ENCODE measurements at regions not wholly inside any gene's neighbourhood (a gene's known extent, or its start where the extent isn't known, plus 50 kb on each side); places are given as distances from the start of the nearest gene placed in this dataset.
"Not testable (repeated sequence)": the region's sequence is repeated elsewhere in the genome, so short reads cannot be mapped to it uniquely, and the experiment has no call there.

GRCh38 chr12:33628087-33628486, 188.5 kb upstream of the SYT10 start:
- Mint-ChIP-seq H3K27ac (ENCODE audit: unreplicated experiment) (no peak overlapping the region), H3K4me3 (ENCODE audit: unreplicated experiment) (no peak overlapping the region), H3K36me3 (ENCODE audit: low read depth, unreplicated experiment) (no peaks in the 10 kb centered on the region), H3K9me3 (ENCODE audit: unreplicated experiment) (no peaks in the 10 kb centered on the region), H3K4me1 (ENCODE audit: low read depth, unreplicated experiment) (no peaks in the 10 kb centered on the region), H3K27me3 (ENCODE audit: low read depth, unreplicated experiment) (no peaks in the 10 kb centered on the region)
- no peak overlapping the region for H3K4me2 ChIP-seq (ENCODE audit: low read length)
- FAIRE-seq: no peak
- H4K20me1 ChIP-seq (ENCODE audit: insufficient read depth, low read length): no peaks in the 10 kb centered on the region
- no peak overlapping the region for H3K4me3 ChIP-seq (ENCODE audit: insufficient read depth, low read depth, low read length)
- TF ChIP-seq EZH2 (IDR thresholded peaks at IDR 0.05; ENCODE audit: insufficient read depth, low read length) (no peak), CTCF (IDR thresholded peaks at IDR 0.05; ENCODE audit: insufficient read depth, low read depth, low read length) (no peak)
- H3K4me1 ChIP-seq (ENCODE audit: insufficient read depth, low read length): no peaks in the 10 kb centered on the region
- no peaks in the 10 kb centered on the region for H3K36me3 ChIP-seq (ENCODE audit: insufficient read depth, low read length)
- DNase-seq (ENCODE audit: low read depth): no peak
- no peak overlapping the region for H3K9ac ChIP-seq (ENCODE audit: low read length)
- H3K79me2 ChIP-seq (ENCODE audit: insufficient read depth, low read length): no peaks in the 10 kb centered on the region
- H3K9me3 ChIP-seq (ENCODE audit: insufficient read depth, low read depth, low read length): no peaks in the 10 kb centered on the region
- H3K27ac ChIP-seq (ENCODE audit: low read depth, low read length): no peak overlapping the region
- no peak overlapping the region for H2AFZ ChIP-seq (ENCODE audit: low read depth, low read length)
- H3K27me3 ChIP-seq (ENCODE audit: insufficient read depth, low read length): no peaks in the 10 kb centered on the region

GRCh38 chr12:33634544-33634943, 194.9 kb upstream of the SYT10 start:
- Mint-ChIP-seq H3K4me1 (ENCODE audit: low read depth, unreplicated experiment) (peaks cover 3% of the 10 kb centered on the region), H3K4me3 (ENCODE audit: unreplicated experiment) (no peak overlapping the region), H3K27me3 (ENCODE audit: low read depth, unreplicated experiment) (no peaks in the 10 kb centered on the region), H3K9me3 (ENCODE audit: unreplicated experiment) (peaks cover 3% of the 10 kb centered on the region), H3K36me3 (ENCODE audit: low read depth, unreplicated experiment) (no peaks in the 10 kb centered on the region), H3K27ac (ENCODE audit: unreplicated experiment) (no peak overlapping the region)
- Histone ChIP-seq H3K4me1 (ENCODE audit: insufficient read depth, low read length) (no peaks in the 10 kb centered on the region), H3K79me2 (ENCODE audit: insufficient read depth, low read length) (no peaks in the 10 kb centered on the region), H3K9ac (ENCODE audit: low read length) (no peak overlapping the region), H3K9me3 (ENCODE audit: insufficient read depth, low read depth, low read length) (no peaks in the 10 kb centered on the region), H3K4me2 (ENCODE audit: low read length) (no peak overlapping the region), H3K4me3 (ENCODE audit: insufficient read depth, low read depth, low read length) (no peak overlapping the region), H4K20me1 (ENCODE audit: insufficient read depth, low read length) (no peaks in the 10 kb centered on the region), H2AFZ (ENCODE audit: low read depth, low read length) (no peak overlapping the region), H3K27me3 (ENCODE audit: insufficient read depth, low read length) (no peaks in the 10 kb centered on the region), H3K36me3 (ENCODE audit: insufficient read depth, low read length) (no peaks in the 10 kb centered on the region), H3K27ac (ENCODE audit: low read depth, low read length) (no peak overlapping the region)
- FAIRE-seq (no peak), DNase-seq (ENCODE audit: low read depth) (no peak)
- TF ChIP-seq CTCF (IDR thresholded peaks at IDR 0.05; ENCODE audit: insufficient read depth, low read depth, low read length): no peak
- no peak for TF ChIP-seq EZH2 (IDR thresholded peaks at IDR 0.05; ENCODE audit: insufficient read depth, low read length)

GRCh38 chr12:33636930-33637329, 197.3 kb upstream of the SYT10 start:
- not testable (repeated sequence) for H4K20me1 ChIP-seq (ENCODE audit: insufficient read depth, low read length); H3K9ac ChIP-seq (ENCODE audit: low read length); H3K4me3 ChIP-seq (ENCODE audit: insufficient read depth, low read depth, low read length); H3K36me3 Mint-ChIP-seq (ENCODE audit: low read depth, unreplicated experiment); H3K27ac ChIP-seq (ENCODE audit: low read depth, low read length); H3K4me1 Mint-ChIP-seq (ENCODE audit: low read depth, unreplicated experiment); H2AFZ ChIP-seq (ENCODE audit: low read depth, low read length); H3K36me3 ChIP-seq (ENCODE audit: insufficient read depth, low read length); H3K4me1 ChIP-seq (ENCODE audit: insufficient read depth, low read length); H3K79me2 ChIP-seq (ENCODE audit: insufficient read depth, low read length); H3K4me3 Mint-ChIP-seq (ENCODE audit: unreplicated experiment); DNase-seq (ENCODE audit: low read depth); FAIRE-seq; H3K27me3 Mint-ChIP-seq (ENCODE audit: low read depth, unreplicated experiment); H3K27me3 ChIP-seq (ENCODE audit: insufficient read depth, low read length); H3K4me2 ChIP-seq (ENCODE audit: low read length); H3K9me3 Mint-ChIP-seq (ENCODE audit: unreplicated experiment); H3K27ac Mint-ChIP-seq (ENCODE audit: unreplicated experiment); H3K9me3 ChIP-seq (ENCODE audit: insufficient read depth, low read depth, low read length)

All from astrocyte (in vitro differentiated cells and primary cell).